ENCODE measurements at regions not wholly inside any gene's neighbourhood (a gene's known extent, or its start where the extent isn't known, plus 50 kb on each side); places are given as distances from the start of the nearest gene placed in this dataset.

DNA sequence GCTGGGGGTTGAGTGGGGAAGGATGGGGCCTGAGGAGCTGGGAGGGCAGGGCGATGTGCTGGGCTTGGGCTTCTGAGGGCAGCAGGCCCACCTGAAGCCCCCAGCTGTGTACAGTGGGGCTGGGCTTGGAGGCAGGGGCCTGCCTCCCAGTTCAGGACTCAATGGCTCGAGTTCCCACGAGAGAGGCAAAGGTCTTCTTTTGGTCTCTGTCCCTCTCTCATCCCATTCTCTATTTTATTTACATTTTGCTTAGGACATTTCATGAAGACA, 180.6 kb downstream of the MACROH2A1 start:
- DNase-seq: no peak

DNA sequence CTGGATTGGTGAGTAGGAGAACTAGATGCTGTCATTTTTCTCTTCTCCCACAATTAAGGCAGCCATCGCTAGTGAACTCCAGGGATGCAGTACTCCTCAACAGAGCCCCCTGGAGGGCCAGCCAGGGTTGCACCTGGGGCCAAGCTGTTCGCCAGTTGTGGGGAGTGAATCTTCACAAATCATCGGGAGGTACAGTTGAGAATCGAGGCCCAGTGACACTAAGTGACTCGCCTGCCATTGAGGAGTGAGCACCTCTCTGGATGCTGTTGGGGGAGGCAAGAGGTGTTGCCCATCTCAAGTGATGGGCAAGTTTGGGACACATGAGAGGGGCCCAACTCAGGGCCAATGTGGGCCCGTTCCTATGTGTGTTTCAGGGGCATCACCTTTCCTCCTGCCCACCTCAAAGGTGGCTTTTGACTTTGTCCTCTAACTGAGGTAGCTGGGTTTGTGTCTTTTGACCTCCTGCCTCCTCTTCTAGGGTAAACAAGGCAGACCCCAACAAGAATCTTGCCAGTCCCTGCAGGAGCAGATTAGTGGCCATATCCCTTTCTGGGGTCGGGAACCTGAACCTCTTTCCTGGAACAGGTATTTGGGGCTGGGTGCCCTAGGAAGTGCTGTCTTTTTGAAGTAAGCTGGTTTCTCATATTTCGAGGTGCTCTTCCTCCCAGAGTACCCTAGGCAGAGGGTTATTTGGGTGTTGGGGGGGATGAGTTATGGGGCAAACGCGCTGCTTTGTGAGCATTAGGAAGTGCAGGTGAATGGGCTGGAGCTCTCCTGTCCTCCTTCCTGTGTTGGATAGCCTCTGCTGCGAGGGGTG, 181.2 kb downstream of the MACROH2A1 start:
- DNase-seq: no peak

DNA sequence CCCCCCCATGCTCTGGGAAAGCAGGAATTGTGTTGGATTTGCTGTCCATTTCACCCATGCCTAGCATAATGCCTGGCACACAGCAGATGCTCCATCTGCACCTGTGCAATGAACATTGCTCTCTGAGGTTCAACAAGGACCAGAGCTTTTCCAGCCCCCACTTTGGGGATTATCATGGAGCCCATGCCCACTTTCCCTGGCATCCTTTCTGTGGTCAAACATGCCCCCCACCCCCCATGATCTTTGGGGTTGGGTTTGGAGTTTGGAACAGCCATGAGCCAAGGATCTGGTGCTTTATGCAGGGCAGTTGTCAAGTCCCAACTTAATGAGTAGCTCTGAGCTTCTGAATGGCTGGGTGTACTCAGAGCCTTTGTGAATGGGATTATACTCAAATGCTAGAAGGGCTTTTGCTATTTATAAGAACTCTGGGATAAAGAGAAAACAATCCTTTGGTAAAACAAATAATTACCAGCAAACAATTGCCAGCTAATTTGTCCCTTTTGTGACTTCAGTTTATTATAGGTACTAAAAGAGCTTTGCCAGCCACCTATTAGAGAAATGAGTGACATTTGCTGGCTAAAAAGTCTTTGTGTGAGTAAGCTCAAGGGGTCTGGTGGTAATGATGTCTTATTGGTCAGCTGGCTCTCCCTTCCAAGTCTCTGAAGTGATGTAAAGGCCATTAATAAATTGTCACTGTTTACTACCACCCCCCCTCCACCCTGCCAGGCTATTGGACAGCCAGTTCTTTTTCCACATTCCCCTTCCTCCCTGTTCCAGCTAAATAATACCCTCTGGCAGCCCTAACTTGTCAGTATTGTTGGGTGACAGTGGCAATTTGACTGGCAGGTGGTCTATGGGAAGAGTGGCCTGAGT, 182.3 kb downstream of the MACROH2A1 start:
- DNase-seq: no peak

DNA sequence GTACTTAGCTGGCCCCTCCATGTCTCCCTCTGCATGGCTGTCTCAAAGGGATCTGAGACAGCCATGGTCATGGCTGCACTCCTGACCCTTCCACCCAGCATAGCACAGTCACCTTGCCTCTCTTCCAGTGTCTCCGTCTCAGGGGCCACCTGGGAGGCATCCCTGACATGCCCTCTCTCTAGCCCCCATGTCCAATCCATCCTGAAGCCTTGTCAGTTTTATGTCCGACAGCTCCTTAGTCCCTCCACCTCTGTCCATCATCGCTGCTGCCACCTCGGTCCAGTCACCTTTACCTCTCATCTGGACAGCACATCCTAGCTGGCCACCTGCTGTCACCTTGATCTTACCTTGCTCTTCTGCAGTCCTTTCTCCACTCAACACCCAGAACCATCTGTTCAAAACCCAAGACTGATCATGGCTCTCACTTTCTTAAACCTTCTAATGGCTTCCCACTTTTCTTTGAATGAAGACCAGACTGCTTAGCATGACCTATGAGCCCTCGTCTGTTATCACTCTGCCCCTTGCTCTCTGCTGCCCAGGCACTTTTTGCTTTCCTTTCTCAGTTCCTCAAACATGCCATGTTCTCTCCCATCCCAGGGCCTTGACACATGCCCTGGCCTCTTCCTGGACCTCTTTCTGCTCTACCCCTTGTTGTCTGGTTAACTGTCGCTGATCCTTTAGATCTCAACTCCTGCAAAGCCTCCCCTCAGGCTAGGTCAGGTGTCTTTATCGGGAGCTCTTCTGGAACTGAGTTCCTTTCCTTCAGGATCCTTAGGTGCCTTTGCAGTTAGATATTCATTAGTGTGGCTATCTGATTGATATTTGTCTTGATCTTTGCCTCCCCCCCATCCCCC, 181.8 kb upstream of the PITX1 start:
- no peak for DNase-seq

DNA sequence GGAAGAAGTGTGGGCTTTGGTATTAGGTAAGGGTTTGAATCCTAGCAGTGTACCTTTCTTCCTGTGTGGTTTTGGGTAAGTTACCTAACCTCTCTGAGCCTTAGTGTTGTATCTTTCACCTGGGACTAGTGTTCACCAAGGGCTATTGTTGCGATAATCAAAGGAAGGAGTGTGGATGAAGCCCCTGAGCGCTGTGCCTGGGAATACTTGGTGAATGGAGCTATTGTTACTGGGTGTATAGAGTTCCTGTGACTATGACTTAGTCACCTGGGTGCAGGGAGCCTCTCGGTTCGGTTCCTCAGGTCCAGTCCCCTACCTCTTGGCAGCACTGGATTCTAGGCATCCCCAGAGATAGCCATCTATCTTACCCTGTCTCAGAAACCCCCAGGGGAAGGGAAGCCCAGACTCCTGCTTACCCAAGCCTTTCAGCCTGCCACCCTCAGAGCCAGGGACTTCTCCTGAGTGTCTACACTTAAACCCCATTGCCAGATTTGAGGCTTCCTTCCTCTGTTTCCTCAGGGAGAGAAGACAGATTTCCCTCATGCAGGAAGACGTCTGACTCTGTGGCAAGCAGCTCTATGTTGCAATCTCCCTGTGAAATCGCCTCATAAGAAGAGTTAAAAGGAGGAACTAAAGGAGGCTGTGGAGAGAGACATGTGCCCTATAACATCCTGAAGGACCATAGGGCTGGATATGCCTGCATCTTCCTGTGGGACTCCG, 181.0 kb upstream of the PITX1 start:
- DNase-seq: no peak

DNA sequence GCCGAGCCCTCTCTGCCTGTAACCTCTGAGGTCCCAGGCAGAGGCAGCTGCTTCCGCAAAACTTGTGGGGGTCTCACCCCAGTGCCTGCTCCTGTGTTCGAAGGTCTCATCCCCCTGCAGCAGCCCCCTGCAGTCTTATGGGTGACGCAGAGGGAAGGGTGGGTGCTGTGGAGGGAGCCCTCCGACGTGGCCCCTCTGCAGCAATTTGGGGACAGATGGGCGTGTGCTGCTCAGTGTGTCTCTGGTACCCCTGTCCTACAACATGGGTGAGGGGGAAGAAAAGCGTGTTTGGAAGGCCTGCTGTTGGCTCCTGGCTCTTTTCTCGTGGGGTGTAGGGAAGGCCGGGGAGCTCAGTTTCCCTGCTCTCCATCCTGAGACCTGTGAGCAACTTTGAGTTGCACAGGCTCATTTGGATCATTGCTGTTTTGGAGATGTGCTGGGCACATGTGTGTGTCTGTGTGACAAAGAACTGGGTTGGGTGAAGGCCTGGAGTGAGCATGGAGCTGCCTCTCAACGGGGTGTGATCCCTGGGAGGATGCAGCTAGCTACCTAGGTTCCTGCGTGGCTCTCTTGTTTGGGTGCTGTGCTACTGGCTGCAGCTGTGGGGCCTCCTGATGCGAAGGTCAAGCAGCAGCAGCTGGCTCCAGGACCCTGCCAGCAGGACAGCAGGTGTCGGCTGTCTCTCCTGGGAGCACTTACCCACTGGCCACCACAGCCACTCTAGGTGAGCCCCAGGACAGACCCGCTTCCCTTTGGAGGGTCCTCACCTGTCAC, 179.6 kb upstream of the PITX1 start:
- DNase-seq: no peak

DNA sequence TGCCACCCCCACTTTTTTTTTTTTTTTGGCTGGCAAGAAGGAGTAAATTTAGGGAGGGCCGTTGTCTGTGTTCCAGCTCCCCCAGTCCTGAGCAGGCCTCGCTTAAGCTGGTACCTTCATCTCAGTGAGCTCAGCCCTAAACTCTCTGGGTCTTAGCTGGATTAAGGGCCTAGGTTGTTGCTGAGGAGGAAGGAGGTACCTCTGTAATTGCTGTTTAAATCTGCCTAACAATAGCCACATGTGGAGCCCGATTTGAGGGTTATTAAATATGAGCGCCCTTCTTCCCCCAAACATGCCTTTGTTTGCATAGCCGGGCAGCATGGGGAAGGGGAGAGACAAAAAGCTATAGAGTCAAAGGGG, 179.0 kb upstream of the PITX1 start:
- no peak for DNase-seq

DNA sequence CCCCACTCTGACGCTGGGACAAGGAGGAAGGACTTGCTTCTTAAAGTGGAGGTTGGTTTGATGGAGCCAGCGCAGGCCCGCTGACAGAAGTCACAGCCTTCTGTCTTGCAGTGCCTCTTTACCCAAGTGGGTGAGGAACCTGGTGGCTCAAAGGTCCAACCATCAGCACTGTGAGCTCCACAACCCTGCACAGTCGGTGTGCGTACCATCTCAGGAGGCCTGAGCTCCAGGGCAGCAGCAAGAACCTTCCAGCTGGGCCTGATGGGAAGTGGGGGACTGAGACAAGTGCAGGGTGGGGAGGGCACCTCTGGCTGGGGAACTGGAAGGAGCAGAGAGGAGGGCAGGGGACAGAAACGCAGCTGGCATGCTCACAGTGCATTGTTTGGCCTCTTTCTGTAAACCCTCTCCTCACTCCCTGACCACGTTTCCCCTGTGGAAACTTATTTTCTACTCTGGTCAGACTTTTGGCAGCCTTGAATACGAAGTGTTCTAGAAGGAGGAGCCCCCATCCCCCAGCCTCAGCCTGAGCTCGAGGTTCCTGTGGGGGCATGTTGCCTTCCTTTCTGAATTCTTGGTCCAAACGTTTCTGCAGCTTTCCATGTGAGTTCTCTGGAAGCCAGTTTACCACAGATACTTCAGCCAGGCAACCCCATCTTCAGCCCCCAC, 178.5 kb upstream of the PITX1 start:
- no peak for DNase-seq

DNA sequence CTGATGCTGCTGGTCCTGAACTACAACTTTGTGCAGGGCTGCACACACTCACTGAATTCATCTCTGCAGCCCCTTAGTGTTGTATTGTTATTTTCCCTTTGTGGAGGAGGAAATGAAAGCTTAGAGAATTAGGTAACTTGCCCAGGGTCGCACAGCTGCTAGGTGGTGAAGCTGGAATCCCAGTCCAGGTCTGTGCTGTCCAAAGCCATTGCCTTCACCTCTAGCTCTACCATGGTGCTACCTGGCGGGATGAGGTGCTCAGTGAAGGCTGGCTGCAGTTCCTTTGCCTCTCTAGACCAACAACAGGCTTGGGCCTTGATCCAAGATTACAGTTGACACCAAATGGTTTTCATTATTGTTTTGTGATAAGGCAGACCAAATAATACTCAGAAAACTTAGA, 177.8 kb upstream of the PITX1 start:
- DNase-seq: no peak

DNA sequence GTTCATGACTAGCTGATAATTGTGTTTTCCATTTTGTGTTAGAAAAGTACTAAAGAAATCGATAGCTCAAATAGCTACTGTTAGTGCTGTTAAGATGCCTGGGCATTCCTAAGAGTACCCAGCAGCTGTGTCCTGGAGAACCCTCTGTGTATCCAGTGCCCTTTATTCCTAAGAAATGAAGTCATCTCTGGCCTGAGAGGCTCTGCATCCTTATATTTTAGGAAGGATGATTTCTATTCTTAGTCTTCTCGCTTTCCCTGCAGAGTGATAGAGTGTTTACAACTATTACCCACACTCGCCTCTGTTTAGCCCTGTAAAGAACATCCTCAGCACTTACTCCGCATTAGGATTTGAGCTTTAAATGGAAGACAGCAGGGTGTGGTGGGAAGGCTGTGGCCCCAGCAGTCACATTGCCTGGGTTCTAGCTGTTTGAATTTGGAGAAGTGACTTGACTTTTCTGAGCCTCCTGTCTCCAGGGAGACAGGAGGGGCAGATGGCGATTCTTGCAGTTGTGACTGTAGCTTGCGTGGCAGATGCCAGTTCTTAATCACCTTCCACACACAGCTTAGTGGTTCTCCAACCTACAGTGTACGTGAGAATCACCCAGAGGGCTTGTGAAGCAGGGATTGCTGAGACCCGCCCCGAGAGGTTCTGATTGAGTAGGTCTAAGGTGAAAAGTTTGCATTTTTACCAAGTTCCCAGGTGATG, 177.2 kb upstream of the PITX1 start:
- DNase-seq: no peak

DNA sequence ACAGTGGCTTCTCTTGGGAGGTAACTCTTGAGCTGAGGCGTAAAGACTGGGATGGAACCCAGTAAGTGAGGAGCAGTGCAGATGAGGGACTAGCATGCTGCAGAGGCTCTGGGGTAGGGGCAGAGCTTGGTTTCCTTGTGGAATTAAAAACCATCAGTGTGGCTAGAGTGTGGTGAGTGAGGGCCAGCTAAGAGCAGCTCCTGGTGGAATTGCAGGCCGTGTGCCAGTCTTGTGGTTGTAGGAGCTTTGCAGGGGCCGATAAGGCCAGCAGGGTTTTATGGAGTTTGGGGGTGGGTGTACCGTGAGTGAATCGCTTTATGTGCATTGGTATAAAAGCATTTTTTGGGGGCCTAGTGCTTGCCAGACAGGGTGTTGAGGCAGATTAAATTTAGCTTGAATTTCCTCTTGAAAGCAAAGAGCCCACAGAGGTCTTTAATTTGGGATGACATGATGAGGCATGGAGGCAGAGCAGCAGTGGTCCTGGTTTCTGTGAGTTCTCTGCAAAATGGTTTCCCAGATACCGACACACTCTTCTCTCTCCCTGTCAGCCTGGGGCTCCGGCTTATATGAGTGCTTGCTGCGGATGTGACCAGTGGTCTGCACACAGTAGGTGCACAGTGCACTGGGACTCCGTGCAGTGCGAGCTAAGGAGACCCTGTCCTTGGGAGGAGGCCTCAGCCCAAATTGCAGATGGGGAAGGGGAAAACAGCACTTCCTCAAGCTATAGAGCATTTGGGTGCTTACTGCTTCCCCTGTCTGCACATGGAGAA, 176.4 kb upstream of the PITX1 start:
- DNase-seq: no peak

DNA sequence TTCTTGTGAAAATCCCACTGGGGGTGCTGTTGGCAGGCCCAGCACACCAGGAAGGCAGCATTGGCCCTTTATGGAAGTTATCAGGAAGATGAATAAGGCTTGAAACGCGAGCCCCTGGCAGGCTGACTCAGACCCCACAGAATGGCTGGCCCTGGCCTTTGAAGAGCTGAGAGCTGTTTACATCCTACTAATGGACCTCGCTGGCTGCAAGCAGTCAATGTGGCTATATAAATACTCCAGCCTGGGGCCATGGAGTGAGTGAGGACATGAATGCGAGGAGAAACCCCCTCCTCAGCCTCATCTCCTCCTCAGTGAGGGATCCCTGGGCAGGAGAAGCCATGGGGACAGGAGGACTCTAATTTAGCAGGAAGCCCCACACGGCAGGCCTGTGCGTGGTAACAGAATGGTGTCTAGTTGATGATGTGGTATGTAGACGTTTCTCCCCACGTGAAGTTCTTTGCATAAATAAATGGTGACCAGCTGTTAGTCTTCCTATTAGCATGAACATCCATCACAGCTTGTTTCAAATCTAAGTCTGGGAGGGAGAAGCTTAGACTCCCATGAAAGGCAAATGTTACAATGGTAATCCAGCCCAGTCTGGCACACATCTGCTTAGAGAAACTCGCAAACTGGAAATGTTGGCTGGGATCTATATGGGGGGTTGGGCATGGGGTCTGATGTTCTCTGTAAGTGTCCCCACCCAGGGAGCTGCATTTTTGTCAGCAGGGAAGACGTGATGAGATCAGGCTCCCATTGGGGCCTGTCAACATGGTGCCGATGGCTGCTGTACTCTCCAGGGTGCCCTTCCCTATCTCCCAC, 175.1 kb upstream of the PITX1 start:
- no peak for DNase-seq

DNA sequence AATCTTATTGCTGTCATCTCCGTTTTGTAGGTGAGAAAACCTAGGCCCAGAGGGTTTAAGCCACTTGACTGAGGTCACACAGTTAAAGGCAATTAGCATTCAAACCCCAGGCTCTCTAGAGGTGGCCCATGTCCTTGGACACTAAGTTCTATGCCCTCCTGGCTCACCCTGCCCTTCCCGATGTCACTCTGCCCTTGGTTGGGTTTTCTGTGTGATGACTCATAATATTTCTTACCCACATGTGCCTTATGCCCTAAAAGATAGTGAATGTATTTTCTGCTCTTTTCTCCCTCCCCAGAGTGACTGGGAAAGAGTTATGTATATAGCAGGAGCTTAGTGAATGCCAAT, 174.5 kb upstream of the PITX1 start:
- no peak for DNase-seq

DNA sequence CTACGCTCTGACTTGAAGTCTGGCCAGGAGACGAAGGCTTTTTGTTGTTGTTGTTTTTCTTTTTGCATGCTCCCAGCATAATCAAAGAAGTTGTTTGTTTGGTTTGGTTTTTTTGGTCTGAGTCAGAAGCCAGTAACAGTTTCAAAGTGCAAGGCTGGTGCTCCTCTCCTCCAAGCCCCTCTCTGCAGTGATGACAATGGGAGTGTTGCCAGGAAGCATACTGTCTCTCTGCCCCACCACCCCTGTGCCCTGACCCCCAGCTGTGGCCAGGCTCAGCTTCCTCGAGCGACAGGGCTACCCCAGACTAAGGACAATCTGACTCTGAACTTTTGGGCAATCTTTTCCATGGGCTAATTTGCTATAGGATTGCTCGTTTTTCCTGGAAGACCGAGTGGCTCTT, 173.8 kb upstream of the PITX1 start:
- no peak for DNase-seq

DNA sequence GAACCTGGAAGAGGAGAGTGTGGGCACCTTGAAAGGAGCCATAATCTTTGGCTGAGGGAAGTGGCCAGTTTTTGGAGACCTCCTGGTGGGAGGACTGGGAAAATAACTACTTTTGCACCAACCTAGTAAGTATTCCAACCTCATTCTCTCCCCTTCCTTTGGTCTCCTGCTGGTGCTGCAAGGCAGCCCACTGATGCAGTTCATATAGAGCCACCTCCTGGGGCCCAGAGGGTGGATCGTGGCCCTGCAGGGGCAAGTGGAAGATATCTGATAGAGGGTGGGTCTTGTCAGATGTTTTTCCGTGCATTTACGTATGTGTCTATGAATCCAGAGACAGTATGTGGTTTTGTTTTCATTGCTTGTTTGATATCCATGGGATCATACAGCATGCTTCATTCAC, 172.8 kb upstream of the PITX1 start:
- no peak for DNase-seq

DNA sequence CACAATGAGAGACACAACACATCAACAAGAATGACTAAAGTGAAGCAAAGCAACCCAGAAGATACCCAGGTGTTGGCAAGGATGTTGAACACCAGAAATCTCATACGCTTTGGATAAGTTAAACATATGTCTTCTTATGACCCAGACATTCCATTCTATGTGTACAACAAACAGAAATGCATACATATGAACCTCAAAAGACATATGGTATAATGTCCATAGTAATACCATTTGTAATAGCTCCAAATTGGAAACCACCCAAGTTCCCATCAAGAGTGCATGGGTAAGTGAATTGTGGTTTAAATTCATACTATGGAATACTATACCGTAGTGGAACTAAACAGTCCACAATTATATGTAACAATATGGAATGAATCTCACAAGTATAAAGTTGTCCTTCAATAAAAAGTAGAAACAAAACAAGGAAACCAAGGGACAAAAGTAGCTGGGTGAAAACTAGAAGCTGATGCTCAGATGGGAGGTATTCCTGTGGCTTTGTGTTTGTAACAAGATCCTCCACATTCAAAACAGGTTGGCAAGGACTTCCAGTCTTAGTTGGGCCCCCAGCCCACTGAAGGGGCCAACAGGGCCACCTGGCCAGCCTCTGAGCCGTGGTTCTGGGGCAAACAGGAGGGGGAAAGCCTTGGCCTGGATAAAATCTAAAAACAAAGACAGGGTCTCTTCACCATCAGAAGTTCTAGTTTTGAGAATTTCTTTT, 171.8 kb upstream of the PITX1 start:
- no peak for DNase-seq

DNA sequence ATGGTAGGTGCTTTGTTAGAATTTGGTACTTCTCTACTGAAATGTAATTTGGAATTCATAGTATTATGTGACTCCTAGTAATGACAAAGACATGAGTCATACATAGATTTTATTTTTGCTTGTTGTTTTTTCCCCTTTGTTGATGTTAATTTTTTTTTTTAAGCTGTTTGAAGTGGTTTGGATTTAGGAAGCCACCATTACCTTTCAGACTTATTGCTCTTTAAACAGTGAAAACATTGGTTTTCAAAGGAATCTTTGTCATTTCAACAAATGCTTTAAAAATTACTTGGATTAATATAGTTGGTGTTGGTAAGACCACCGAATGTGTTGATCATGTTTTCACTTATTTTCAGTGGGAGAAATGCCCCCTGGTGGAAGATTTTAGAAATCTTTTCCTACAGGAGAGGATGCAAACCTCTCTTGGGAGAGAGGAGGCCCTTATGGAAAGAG, 170.1 kb upstream of the PITX1 start:
- DNase-seq: no peak

DNA sequence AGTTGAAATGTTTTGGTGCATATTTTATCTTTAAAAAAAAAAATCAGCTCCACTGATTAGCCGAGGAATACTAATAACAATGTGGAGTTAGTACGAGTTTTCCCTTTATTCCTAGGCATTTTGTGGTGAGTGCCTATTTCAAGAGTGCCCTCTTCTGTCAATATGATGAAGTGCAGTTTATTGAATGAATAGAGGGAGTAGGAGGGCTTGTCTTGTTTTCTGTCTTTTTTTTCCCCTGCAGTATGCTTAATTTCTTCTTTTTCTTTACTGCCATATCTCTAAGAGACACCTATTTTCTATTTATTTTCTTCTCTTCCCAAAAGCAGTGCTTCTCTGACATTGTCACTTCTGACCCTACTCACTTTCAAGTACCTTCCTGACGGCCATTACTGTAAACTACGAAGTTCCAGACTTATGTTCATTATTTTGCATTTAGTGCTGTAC, 169.6 kb upstream of the PITX1 start:
- DNase-seq: no peak
